SK-N-MC (cell line): ENCODE measurements at regions not wholly inside any gene's neighbourhood (a gene's known extent, or its start where the extent isn't known, plus 50 kb on each side); places are given as distances from the start of the nearest gene placed in this dataset.

Experiments used
- EZH2 ChIP-seq: fragments of 200-600 bp; sonication (generic); IDR thresholded peaks from one replicate; pipeline ENCODE4 v1.6.1; 2017; ENCODE audit warnings: antibody characterized with exemption
- FOXP2 ChIP-seq: optimal IDR thresholded peaks from 2 replicates; pipeline ENCODE3; 2011; ENCODE audit warnings: mild to moderate bottlenecking, moderate library complexity; ENCODE audit not compliant: insufficient read depth; ENCODE audit errors: extremely low read length, control extremely low read depth
- POLR2AphosphoS5 ChIP-seq: IDR thresholded peaks from 2 replicates; pipeline ENCODE4 v1.6.1; 2012; ENCODE audit warnings: mild to moderate bottlenecking, low read depth, low read length, borderline replicate concordance

DNA sequence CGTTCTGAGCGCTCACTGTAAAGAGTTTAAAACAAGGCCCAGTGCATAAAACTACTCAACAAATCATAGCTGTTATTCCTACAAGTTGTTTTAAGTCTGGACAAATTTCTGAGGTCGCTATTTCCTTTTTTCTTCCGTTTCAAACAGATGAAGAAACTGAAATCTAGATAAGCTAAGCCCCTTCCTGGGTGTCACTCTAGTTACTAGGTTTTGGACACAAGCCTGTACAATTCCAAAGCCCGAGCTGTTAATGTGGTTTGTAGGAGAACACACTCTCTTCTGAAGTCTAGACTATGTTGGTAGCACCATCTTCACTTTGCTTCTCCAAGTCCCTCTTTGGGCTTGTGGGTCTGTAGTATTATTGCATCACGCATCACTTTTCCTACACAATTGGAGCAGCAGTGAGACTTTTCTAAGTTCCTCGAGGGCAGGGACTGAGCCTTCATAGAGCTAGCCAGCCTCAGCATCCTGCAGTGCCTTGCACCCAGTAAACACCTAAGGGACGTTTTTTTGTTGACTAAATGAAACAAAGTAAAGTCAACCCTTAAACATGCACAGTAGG, 142.6 kb upstream of the PROK2 start:
- TF ChIP-seq POLR2AphosphoS5 = no peak
- no peak for TF ChIP-seq EZH2
- TF ChIP-seq FOXP2 = no peak
